ENCODE measurements at regions not wholly inside any gene's neighbourhood (a gene's known extent, or its start where the extent isn't known, plus 50 kb on each side); places are given as distances from the start of the nearest gene placed in this dataset.
"Not testable (repeated sequence)": the region's sequence is repeated elsewhere in the genome, so short reads cannot be mapped to it uniquely, and the experiment has no call there.

DNA sequence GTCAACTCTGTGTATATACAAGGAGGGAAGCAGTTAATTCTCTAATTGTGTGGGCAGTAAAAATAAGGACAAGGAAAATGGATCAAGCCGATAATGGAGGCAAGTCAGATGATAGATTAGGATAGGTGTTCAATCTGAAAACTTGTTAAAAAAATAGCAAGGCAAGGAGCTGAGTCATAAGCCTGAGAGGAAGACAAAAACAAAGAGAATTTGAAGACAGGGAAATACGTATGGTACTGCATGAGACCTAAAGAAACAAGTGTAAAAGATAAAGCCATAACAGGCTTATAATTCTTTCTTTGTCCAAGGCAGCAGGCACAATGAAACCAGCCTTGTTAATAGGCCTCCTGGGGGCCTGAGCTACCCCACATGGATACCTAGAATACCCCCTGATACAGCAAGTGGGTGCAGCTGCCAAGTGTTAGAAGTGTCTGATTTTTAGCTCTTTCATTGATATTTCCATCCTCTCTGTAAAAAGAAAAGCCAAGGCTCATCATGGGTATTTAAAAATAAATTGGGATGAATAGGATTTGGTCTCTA, 1570.6 kb upstream of the LRRTM3 start:
- DNase-seq (ENCODE audit: low spot score): no peak

DNA sequence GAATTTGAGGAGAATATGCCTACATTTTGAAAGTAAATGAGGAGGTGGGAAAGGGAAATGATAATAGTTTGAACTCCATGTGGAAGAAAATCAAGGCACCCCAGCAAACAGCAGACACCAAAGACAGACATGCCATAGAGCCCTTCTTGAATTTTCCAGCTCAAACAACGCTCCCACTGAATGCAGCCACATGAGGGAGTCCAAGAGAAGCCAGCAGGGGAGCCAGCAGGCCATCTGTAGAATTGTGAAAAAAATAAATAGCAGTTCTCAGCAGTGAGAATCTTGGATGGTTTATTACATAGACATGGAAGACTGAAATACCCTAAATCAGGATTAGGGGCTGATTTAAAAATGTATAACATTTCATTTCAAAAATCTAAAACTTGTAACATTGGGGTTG, 1567.3 kb upstream of the LRRTM3 start:
- DNase-seq (ENCODE audit: low spot score): peak; percentile 41

DNA sequence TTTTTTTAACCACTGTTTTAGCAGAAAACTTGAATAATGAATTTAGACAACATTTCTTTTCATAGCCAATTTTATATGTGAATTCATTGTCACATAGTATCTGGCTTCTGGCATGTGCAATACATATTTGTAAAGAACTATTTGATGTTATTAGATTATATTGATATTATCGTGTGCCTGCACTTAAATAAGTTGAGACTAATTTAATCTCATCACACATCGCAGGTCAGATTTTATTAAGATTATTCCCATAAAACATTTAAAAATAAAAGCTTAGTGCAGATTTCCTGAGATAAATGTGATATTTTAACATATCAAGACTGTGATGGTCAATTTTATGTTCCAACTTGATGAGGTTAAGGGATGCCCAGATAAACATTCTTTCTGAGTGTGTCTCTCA, 1565.3 kb upstream of the LRRTM3 start:
- DNase-seq (ENCODE audit: low spot score): no peak

DNA sequence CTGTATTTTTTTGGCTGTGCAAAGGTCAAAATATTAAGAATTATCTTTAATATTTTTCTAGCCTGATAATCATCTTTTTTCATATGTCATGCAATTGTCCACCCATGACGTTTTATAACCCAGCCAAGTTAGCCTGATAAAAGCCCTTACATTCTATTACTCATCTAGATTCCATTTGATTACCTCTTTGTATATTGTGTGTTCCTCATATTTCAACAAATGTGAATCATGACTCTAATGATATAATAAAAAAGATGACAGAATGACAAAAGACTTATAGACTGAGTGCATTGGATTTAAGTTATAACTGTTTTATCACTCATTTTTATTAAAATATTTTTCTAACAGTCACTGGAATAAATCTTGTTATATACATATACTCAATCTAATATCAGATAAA, 1560.0 kb upstream of the LRRTM3 start:
- DNase-seq (ENCODE audit: low spot score): no peak

DNA sequence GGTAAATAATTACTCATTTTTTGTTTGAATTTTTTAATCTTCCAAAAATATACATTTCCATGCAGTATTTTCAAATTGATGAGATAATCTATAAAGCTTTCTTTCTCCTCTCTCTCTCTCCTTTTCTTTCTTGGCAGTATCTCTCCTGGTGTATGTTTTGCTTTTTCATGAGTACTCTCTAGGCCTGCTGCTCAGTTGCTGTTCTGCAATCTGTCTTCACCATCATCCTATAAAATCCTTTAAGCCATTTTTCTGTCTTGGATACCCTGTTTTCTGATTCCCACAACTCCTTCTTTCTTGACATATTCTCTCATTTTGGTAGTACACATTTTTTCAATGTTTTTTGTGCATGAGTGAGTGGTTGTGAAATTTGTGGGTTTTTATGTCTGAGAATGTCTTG, 1558.1 kb upstream of the LRRTM3 start:
- DNase-seq (ENCODE audit: low spot score): no peak

DNA sequence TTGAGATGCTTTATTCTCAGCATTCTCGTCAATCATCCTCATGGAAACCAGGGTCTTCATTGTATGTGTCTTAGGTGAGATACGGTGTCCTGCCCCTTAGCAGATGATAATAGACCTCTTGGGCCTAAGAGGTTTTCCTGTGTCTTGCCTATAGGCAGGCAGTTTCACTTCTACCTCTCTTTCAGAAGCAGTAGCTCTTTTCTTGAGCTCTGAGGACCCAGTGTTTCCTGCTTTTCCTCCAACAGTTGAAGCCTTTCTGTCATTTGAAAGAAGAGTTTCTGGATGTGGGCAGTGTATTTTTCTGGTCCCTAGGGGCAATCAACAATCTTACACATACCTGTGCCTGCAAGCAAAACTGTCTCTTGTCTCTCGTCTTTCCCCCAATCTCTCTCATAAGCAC, 1550.3 kb upstream of the LRRTM3 start:
- no peak for DNase-seq (ENCODE audit: low spot score)

DNA sequence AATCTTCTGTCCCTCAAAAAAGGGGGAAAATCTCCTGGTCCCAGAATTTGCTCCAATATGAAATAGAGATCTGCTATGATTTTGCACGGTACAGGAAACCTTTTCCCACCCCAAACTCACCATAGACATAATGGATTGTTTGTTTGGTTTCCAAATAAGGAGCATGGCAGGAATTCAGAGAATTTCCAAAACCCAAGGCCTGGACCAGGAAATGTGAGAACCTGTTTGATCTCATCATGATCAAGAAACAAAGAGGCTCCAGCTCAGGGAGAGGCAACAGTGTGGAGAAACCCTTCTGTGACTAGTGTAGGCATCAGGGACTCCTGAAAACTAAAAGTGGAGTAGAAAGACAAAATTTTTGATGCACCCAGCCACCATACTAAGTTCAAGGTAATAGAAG, 1548.1 kb upstream of the LRRTM3 start:
- DNase-seq (ENCODE audit: low spot score): no peak

DNA sequence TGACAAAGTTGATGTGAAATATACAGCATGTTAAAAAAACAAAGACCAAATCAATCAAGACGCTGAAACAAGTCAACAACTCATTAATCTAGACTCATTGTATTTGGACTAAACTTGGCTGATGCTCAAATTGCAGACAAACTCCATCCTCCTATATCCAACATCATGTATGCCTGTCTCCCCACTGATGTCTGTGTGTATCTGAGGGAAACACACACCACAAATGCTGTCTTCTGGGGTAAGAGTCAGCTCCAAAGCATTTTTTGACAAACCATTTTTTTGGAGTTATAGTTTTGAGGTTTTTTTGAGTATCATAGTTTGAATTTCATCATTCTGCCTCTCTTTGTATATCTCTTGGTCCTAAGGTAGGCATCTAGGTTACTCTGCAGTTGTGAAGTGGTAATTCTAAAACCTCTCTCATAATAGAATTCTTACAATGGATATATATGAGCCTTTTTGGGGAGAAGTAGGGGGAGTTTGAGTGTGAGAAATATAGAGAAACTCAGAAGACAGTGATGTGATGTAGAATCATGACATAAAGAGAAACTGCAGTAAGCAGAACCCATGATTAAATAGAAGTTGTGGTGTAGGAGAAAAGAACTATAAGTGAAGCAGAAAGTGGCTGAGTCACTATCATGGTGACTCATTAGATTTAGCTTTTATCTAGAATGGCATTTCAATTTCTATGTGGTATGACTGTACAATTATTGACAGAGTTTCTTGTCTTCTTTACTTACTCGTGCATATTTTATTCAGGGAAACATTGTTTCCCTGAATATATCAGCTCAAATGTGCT, 1531.1 kb upstream of the LRRTM3 start:
- no peak for DNase-seq (ENCODE audit: low spot score)

DNA sequence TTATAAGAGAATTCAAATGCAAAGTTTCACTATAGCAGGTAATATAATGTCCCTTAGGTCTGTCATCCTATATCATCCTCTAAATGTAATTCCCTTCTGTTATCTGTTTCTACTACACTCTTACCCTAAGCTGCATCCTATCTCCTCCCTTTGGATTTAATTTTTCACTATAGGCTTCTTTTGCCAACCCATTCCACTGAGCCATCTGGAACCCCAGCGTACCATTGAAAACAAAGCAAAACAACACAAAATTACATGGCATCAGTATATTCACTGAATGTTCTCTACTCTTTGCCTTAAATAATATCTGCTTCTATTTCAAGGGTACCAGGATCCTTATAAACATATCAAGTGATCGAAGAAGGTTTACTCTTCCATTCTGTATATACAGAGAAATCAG, 1530.2 kb upstream of the LRRTM3 start:
- DNase-seq (ENCODE audit: low spot score): no peak

DNA sequence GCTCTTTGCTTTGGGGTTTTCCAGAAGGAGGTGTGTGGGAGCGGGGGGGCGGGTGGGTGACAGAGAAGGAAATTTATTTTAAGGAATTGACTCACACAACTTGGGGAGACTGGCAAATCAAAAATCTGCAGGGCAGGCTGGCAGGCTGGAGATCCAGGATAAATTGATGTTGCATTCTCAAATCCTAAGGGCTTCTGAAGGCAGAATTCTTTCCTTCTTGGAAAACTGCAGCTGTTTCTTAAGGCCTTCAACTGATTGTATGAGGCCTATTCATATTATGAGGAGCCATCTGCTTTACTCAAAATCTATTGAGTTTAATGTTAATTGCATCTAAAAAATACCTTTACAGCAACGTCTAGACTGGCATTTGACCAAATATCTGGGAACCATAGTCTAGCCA, 1528.8 kb upstream of the LRRTM3 start:
- DNase-seq (ENCODE audit: low spot score): no peak

DNA sequence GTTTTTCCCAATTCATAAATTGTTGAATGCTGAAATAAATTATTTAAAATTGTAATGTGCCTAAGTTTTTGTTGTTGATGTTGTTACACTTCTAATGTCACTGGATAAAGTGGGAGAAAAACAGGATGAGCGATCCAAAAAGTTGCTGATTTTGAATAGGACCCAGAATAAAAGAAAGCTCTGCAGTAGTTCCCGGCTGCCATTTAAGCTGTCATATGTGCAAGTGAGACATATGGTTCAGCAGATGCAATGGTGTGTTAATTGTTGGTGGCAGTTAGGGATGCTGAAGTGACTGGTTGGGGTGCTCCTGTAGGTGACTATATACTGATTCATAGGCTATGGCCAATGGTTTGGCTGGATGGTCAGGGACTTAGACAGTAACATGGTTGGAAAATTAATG, 1517.4 kb upstream of the LRRTM3 start:
- no peak for DNase-seq (ENCODE audit: low spot score)

DNA sequence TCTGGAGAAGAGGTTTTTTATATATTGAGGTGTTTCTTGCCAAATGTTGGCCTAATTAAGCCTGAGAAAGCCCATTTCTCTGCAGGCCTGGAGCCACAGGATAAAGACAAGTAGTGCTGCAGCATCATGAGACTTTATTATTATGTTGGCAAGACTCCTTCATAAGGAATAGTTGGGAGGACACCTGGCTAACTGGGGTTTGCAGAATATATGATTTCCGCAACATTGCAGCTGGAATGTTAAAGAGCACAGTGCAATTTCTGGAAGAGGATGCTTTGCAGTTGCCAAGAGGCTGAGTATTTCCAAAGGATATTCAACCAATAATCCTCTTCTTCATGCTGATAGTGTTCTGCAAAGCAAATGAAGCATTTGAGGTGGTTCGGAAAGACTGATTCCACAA, 1512.8 kb upstream of the LRRTM3 start:
- no peak for DNase-seq (ENCODE audit: low spot score)

DNA sequence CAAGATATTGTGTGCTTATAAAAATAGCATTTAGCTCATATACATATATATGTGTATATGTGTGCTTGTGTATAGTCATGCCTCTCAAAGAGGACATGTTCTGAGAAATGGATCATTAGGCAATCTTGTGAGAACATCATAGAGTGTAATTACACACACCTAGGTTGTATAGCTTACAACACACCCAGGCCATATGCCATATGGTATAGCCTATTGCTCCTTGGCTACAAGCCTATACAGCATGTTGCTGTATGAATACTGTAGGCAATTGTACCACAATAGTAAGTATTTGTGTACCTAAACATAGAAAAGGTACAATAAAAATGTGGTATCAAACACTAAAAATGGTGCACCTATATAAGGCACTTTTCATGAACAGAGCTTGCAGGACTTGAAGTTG, 1510.5 kb upstream of the LRRTM3 start:
- no peak for DNase-seq (ENCODE audit: low spot score)

DNA sequence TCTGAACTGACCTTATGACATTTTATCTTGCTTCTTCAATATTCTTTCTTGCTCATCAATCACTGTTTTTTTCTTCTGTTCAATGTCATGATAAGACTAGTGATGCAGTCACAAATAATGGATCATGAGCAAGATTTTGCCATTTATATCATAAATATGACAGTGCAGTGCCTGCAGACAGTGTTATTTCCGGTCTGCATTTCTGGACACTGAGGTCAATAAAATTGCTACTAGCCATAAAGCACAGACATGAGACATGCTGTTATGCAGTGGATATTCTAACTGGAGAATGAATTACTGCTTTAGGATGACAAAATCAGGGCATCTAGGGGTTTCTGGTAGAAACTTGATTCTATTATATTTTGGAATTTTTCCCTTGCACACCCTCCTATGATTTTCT, 1509.7 kb upstream of the LRRTM3 start:
- no peak for DNase-seq (ENCODE audit: low spot score)

DNA sequence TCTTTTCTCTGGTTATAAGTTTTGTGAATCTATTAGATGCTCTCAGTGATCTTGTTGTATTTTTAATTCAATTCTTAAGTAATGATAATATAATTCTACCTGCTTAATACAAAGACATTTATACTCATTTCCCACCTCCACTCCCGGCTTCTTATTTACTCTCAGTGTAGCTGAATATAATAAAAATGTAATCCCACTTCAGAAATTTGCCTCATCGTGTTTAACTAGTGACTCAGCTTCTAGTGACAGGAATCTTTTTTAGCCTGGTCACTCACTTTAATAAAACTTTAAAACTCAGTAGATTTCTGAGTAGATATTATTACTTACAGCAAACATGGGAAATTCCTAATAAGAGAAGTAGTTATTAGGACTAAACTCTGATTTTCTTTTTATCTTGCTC, 1506.2 kb upstream of the LRRTM3 start:
- no peak for DNase-seq (ENCODE audit: low spot score)

DNA sequence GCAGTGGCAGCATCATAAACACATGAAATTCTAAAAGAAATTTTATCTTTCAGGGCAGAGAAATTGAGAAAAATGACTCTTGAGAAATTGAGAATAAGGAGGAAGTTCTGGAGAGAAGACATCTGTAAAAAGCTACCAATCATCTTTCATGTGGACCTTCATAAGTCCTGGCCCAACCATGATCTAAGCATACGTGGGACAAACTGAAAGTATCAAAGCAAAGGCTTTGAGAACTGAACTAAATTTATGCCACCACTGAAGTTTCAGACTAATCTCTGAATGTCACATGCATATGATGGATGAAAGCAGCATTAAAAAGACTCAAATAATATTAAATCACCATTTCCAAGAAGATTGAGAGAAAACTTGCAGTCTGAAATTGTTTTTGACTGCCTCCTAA, 1502.8 kb upstream of the LRRTM3 start:
- DNase-seq (ENCODE audit: low spot score): no peak

DNA sequence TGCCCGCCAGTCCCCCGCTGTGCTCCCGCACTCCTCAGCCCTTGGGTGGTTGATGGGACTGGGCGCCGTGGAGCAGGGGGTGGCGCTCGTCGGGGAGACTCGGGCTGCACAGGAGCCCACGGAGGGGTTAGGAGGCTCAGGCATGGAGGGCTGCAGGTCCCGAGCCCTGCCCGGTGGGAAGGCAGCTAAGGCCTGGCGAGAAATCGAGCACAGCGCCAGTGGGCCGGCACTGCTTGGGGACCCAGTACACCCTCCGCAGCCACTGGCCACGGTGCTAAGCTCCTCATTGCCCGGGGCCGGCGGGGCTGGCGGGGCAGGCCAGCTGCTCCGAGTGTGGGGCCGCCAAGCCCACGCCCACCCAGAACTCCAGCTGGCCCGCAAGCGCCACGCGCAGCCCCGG, 1496.5 kb upstream of the LRRTM3 start:
- DNase-seq (ENCODE audit: low spot score): not testable (repeated sequence)

DNA sequence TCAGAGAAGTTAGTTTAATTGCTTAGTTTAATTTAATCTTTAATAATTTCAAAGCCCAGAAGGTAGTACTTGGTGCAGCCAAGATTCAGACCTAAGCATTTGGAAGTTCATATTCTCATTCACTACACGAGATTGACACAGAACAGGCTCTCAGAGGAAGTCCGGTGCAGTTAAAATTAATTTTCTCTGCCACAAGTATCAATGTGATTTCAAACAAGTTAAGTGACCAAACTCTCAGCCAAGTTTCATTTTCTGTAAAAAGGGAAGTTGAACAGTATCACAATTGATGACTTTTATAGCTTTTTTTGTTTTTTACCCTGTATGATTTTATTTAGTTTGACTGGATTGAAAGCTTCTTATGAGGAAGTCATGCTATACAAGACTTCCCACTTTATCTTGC, 1494.9 kb upstream of the LRRTM3 start:
- DNase-seq (ENCODE audit: low spot score): no peak

DNA sequence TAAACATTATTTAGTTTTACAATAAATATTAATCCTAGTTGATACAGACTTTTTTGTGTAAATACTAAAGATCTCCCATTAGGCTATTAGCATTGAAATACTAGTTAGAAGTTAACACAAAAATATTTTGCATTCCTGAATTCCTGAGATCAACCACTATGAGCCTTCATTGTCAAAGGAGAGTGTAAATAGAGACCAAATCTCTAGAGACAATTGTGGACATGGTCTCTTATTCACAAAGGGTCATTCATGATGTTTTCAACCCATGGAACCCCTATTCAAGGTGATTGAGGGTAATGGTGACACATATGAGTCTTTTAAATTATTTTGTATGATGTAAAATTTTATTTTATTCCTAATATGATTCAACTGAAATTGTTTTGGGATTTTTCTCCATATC, 1454.8 kb upstream of the LRRTM3 start:
- DNase-seq (ENCODE audit: low spot score): no peak

DNA sequence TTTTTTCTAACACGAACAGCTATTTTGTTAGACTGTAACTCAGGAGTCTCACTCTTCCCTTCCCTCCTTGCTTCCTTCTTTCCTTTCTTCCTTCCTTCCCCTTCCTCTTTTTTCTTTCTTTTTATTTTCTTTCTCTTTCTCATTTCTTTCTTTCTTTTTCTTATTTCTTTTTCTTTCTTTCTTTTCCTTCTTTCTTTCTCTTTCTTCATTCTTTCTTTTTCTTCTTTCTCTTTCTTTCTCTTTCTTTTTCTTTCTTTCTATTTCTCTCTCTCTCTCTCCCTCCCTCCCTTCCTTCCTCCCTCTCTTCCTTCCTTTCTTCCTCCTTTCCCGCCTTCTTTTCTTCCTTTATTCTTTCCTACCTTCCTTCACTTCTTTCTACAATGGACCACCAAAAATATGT, 1443.0 kb upstream of the LRRTM3 start:
- no peak for DNase-seq (ENCODE audit: low spot score)

DNA sequence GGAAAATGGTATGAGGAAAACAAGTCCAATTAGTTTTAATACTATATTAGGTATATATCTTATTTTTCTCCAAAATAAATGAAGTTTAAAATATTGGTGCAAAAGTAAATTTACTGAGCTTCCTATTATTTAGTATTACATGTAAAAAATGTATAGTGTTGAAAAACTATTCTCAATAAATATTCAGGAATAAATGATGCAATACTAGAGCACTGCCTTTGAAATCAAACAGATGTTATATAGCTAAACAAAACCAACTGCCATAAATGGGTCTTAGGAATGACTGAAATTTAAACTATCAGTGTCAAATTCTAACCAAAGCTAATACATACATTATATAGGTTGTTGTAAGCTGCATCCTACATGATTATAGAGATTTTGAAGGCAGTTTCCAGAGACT, 1434.0 kb upstream of the LRRTM3 start:
- DNase-seq (ENCODE audit: low spot score): no peak

DNA sequence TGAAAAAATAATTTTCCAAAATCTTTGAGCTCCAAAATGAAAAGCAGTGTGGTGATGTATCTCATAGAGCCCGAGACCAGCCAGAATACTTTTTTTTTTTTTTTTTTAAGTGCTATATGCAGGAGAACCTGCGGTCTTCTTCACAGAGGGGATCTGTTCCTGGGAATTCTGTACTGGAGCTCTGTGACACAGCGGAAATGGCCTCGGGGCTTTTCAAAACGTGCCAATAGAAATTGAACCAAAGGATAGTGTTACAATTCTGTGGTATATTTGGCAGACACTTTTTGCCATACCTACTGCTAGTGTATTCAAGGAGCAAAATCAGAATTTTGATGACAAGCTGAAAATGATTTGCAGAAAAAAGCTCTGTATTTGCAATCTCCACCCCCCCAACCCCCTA, 1429.3 kb upstream of the LRRTM3 start:
- DNase-seq (ENCODE audit: low spot score): no peak

DNA sequence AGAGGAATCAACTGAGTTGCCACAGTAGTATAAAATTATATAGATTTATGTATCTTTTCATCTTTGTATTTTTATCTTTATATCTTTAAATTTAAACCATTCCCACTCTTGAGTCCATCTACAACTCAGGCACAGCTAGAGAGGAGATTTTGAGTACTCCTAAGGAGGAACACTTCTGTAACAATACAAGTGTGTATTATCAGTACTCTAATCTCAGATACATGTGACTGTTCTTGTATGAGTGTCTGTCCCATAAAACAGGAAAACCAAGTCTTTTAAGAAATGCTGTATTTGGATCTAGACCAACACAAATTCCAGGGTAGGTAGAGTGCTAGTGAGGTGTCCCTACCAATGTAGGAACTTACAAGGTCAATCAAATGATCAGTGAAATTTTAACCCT, 1428.0 kb upstream of the LRRTM3 start:
- DNase-seq (ENCODE audit: low spot score): no peak

DNA sequence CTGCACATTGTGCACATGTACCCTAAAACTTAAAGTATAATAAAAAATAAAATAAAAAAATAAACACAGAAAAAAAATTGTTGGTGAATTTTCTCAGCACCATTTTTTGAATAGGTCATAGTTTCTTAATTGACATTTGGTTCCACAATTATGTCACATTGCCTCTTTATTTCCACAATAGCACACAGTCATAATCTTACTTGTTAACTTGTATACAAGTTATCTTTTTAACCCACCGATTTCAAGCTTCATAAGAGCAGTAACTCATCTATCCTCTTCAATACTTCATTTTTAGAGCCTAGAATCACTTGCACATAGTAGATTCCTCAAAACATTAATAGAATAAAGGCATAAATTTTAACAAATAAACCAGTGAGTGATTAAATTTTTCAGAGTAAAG, 1425.1 kb upstream of the LRRTM3 start:
- no peak for DNase-seq (ENCODE audit: low spot score)
